HepG2 (cell line): ENCODE measurements at regions not wholly inside any gene's neighbourhood (a gene's known extent, or its start where the extent isn't known, plus 50 kb on each side); places are given as distances from the start of the nearest gene placed in this dataset.

Experiments used
- BRD4 ChIP-seq: sonication (generic); formaldehyde crosslinking; IDR thresholded peaks from 2 replicates; pipeline ENCODE4 v1.4.0; 2020; ENCODE audit warnings: missing genetic modification reagents
- CHD2 ChIP-seq: IDR thresholded peaks from 2 replicates; pipeline ENCODE4 v1.6.1; 2011; ENCODE audit warnings: low read depth, low read length, improper control_type of control experiment
- DMAP1 ChIP-seq: IDR thresholded peaks from 2 replicates; pipeline ENCODE4 v1.6.1; 2016
- E2F1 ChIP-seq: sonication (generic); formaldehyde crosslinking; IDR thresholded peaks from 2 replicates; pipeline ENCODE4 v1.5.0; 2020; ENCODE audit warnings: missing genetic modification reagents
- HHEX ChIP-seq: IDR thresholded peaks from 2 replicates; pipeline ENCODE4 v1.6.1; 2016; ENCODE audit warnings: control low read depth
- KDM6A ChIP-seq: IDR thresholded peaks from 2 replicates; pipeline ENCODE4 v1.6.1; 2016; ENCODE audit warnings: low read depth
- NCOA2 ChIP-seq: sonication (generic); formaldehyde crosslinking; IDR thresholded peaks from 2 replicates; pipeline ENCODE4 v1.8.0; 2022; ENCODE audit warnings: inconsistent platforms
- NR2F6 ChIP-seq, 2 experiments: IDR thresholded peaks; 2 replicates each; pipeline ENCODE4 v1.6.1; 2016; ENCODE audit warnings: antibody characterized with exemption in 1 of 2, mild to moderate bottlenecking in 1 of 2
- PBX3 ChIP-seq: sonication (generic); formaldehyde crosslinking; IDR thresholded peaks from 2 replicates; pipeline ENCODE4 v1.8.1; 2023; ENCODE audit warnings: missing genetic modification reagents, inconsistent platforms, borderline replicate concordance
- PITX1 ChIP-seq: sonication (generic); formaldehyde crosslinking; IDR thresholded peaks from 2 replicates; pipeline ENCODE4 v1.5.1; 2020; ENCODE audit warnings: mild to moderate bottlenecking, missing genetic modification reagents
- PLRG1 ChIP-seq: fragments of 450-650 bp; conservative IDR thresholded peaks from 2 replicates; pipeline ENCODE4 v1.6.1; 2016
- ZEB1 ChIP-seq: IDR thresholded peaks from 2 replicates; pipeline ENCODE4 v1.6.1; 2012; ENCODE audit warnings: mild to moderate bottlenecking, low read depth, inconsistent platforms; ENCODE audit not compliant: insufficient replicate concordance
- ZNF260 ChIP-seq: sonication (generic); formaldehyde crosslinking; IDR thresholded peaks from 2 replicates; pipeline ENCODE4 v1.4.0; 2020; ENCODE audit warnings: missing genetic modification reagents, low read depth, mild to moderate bottlenecking, borderline replicate concordance
- ZNF331 ChIP-seq: sonication (generic); formaldehyde crosslinking; IDR thresholded peaks from 2 replicates; pipeline ENCODE4 v1.4.0; 2020; ENCODE audit warnings: missing genetic modification reagents
- ZNF839 ChIP-seq: sonication (generic); formaldehyde crosslinking; IDR thresholded peaks from 2 replicates; pipeline ENCODE4 v1.4.0; 2020; ENCODE audit warnings: missing genetic modification reagents, mild to moderate bottlenecking, borderline replicate concordance
- TF ChIP-seq, protein P1 (sequence below): IDR thresholded peaks from 2 replicates; pipeline ENCODE4 v1.6.1; 2016; ENCODE audit warnings: control low read depth
- TF ChIP-seq, protein P2 (sequence below): sonication (generic); formaldehyde crosslinking; IDR thresholded peaks from 2 replicates; pipeline ENCODE4 v1.4.0; 2020; ENCODE audit warnings: missing genetic modification reagents
- TF ChIP-seq, protein P3 (sequence below): IDR thresholded peaks from 2 replicates; pipeline ENCODE4 v1.6.1; 2016; ENCODE audit warnings: mild to moderate bottlenecking
- TF ChIP-seq, protein P4 (sequence below): sonication (generic); formaldehyde crosslinking; IDR thresholded peaks from 2 replicates; pipeline ENCODE4 v1.4.0; 2020; ENCODE audit warnings: missing genetic modification reagents

- no peak for TF ChIP-seq NR2F6 (IDR thresholded peaks at IDR 0.05)
- peak; percentile 65; the same call in 1 of the 2 replicates for TF ChIP-seq NR2F6 (CRISPR knock-in tag; IDR thresholded peaks at IDR 0.05)
- TF ChIP-seq, protein P1, sequence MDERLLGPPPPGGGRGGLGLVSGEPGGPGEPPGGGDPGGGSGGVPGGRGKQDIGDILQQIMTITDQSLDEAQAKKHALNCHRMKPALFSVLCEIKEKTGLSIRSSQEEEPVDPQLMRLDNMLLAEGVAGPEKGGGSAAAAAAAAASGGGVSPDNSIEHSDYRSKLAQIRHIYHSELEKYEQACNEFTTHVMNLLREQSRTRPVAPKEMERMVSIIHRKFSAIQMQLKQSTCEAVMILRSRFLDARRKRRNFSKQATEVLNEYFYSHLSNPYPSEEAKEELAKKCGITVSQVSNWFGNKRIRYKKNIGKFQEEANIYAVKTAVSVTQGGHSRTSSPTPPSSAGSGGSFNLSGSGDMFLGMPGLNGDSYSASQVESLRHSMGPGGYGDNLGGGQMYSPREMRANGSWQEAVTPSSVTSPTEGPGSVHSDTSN (CRISPR knock-in tag) = no peak
- no peak for TF ChIP-seq HHEX (CRISPR knock-in tag)
- no peak for TF ChIP-seq ZNF331 (CRISPR knock-in tag)
- TF ChIP-seq, protein P2, sequence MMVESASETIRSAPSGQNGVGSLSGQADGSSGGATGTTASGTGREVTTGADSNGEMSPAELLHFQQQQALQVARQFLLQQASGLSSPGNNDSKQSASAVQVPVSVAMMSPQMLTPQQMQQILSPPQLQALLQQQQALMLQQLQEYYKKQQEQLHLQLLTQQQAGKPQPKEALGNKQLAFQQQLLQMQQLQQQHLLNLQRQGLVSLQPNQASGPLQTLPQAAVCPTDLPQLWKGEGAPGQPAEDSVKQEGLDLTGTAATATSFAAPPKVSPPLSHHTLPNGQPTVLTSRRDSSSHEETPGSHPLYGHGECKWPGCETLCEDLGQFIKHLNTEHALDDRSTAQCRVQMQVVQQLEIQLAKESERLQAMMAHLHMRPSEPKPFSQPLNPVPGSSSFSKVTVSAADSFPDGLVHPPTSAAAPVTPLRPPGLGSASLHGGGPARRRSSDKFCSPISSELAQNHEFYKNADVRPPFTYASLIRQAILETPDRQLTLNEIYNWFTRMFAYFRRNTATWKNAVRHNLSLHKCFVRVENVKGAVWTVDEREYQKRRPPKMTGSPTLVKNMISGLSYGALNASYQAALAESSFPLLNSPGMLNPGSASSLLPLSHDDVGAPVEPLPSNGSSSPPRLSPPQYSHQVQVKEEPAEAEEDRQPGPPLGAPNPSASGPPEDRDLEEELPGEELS (CRISPR knock-in tag) = 0 out of 2 replicates have a peak, but pooled peaks have one; percentile 42
- TF ChIP-seq BRD4 (CRISPR knock-in tag) = no peak
- 0 out of 2 replicates have a peak, but pooled peaks have one; percentile 23 for TF ChIP-seq NCOA2 (CRISPR knock-in tag)
- TF ChIP-seq ZEB1 = no peak
- TF ChIP-seq CHD2 = no peak
- no peak for TF ChIP-seq ZNF839
- no peak for TF ChIP-seq PBX3 (CRISPR knock-in tag)
- TF ChIP-seq ZNF260 = no peak
- TF ChIP-seq DMAP1 (CRISPR knock-in tag) = no peak
- TF ChIP-seq PLRG1 = no peak
- TF ChIP-seq, protein P3, sequence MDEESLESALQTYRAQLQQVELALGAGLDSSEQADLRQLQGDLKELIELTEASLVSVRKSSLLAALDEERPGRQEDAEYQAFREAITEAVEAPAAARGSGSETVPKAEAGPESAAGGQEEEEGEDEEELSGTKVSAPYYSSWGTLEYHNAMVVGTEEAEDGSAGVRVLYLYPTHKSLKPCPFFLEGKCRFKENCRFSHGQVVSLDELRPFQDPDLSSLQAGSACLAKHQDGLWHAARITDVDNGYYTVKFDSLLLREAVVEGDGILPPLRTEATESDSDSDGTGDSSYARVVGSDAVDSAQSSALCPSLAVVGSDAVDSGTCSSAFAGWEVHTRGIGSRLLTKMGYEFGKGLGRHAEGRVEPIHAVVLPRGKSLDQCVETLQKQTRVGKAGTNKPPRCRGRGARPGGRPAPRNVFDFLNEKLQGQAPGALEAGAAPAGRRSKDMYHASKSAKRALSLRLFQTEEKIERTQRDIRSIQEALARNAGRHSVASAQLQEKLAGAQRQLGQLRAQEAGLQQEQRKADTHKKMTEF = no peak
- TF ChIP-seq E2F1 (CRISPR knock-in tag) = no peak
- TF ChIP-seq PITX1 (CRISPR knock-in tag) = 0 out of 2 replicates have a peak, but pooled peaks have one; percentile 14
- TF ChIP-seq, protein P4, sequence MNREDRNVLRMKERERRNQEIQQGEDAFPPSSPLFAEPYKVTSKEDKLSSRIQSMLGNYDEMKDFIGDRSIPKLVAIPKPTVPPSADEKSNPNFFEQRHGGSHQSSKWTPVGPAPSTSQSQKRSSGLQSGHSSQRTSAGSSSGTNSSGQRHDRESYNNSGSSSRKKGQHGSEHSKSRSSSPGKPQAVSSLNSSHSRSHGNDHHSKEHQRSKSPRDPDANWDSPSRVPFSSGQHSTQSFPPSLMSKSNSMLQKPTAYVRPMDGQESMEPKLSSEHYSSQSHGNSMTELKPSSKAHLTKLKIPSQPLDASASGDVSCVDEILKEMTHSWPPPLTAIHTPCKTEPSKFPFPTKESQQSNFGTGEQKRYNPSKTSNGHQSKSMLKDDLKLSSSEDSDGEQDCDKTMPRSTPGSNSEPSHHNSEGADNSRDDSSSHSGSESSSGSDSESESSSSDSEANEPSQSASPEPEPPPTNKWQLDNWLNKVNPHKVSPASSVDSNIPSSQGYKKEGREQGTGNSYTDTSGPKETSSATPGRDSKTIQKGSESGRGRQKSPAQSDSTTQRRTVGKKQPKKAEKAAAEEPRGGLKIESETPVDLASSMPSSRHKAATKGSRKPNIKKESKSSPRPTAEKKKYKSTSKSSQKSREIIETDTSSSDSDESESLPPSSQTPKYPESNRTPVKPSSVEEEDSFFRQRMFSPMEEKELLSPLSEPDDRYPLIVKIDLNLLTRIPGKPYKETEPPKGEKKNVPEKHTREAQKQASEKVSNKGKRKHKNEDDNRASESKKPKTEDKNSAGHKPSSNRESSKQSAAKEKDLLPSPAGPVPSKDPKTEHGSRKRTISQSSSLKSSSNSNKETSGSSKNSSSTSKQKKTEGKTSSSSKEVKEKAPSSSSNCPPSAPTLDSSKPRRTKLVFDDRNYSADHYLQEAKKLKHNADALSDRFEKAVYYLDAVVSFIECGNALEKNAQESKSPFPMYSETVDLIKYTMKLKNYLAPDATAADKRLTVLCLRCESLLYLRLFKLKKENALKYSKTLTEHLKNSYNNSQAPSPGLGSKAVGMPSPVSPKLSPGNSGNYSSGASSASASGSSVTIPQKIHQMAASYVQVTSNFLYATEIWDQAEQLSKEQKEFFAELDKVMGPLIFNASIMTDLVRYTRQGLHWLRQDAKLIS = no peak
- no peak for TF ChIP-seq KDM6A (CRISPR knock-in tag)
These were observed 292.3 kb downstream of the SMARCA1 start (continued) for GRCh38 chrX:129230850-129231512.
